ENCODE measurements at regions not wholly inside any gene's neighbourhood (a gene's known extent, or its start where the extent isn't known, plus 50 kb on each side); places are given as distances from the start of the nearest gene placed in this dataset.

DNA sequence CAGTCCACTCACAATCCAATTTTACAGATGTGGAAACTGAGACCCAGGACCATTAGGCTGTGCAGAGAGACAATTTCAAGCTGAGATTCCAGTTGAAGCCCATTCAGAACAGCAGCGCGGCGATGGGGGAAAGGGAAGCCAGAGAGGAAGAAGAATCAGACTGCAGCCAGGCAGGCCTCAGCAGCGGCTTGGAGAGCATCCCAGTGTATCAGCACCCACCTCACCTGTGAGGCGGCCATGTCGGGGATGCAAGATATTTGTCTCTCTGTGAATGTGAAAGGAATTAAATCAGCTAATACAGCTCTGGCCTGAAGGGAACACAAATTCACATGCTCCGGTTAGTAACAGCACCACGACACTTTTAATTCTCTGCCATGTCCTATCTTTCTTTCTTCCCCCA lies 198.0 kb upstream of the SOX11 start:
- TF ChIP-seq POLR2AphosphoS5 (IDR thresholded peaks at IDR 0.05), result no peak
- no peak for TF ChIP-seq POLR2A (IDR thresholded peaks at IDR 0.05; ENCODE audit: low read depth)
- TF ChIP-seq, protein P1, sequence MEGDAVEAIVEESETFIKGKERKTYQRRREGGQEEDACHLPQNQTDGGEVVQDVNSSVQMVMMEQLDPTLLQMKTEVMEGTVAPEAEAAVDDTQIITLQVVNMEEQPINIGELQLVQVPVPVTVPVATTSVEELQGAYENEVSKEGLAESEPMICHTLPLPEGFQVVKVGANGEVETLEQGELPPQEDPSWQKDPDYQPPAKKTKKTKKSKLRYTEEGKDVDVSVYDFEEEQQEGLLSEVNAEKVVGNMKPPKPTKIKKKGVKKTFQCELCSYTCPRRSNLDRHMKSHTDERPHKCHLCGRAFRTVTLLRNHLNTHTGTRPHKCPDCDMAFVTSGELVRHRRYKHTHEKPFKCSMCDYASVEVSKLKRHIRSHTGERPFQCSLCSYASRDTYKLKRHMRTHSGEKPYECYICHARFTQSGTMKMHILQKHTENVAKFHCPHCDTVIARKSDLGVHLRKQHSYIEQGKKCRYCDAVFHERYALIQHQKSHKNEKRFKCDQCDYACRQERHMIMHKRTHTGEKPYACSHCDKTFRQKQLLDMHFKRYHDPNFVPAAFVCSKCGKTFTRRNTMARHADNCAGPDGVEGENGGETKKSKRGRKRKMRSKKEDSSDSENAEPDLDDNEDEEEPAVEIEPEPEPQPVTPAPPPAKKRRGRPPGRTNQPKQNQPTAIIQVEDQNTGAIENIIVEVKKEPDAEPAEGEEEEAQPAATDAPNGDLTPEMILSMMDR (IDR thresholded peaks at IDR 0.05), result no peak
